Stimulated activated CD4-positive, alpha-beta T cell treated with anti-CD3 and anti-CD28 coated beads, Interleukin-15, amount 100 ng/mL, for 48 hours (primary cell): ENCODE measurements at regions not wholly inside any gene's neighbourhood (a gene's known extent, or its start where the extent isn't known, plus 50 kb on each side); places are given as distances from the start of the nearest gene placed in this dataset.

Experiments used
- DNase-seq, 2 donors: peaks; one replicate each; pipeline ENCODE4 v3.0.0-alpha.2; 2020; ENCODE audit warnings: low read depth in 2 of 2

DNA sequence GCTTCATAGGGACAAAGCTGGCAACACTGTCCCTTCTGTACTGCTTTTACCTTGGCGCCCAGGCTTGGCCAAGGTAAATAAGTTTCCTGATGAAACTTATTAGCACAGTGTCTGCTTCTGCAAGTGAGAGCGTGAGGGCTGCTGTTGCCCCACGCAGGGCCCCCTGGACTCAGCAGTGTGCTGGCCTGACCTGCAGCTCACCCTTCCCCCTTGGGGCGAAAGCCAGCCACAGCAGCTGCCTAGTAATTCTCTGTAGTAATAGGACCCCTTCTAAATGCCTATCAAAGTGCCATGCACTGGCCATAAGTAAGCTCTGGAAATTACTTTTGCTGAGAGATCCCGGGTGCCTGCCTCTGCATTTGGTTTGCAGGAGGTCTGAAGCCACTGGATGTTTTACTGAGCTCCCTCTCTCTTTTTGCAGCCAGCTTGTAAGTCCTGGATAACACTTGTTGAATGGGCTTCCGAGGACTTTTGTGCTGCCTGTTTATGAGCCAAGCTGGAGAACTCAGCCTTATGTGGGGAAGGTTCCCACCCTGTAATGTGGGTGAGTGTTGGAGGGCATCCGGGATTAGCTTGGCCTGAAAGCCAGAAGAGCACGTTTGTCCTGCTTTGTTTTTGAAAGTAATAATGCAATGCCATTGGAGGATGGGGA, 293.9 kb downstream of the C7orf25 start:
- DNase-seq = no peak

DNA sequence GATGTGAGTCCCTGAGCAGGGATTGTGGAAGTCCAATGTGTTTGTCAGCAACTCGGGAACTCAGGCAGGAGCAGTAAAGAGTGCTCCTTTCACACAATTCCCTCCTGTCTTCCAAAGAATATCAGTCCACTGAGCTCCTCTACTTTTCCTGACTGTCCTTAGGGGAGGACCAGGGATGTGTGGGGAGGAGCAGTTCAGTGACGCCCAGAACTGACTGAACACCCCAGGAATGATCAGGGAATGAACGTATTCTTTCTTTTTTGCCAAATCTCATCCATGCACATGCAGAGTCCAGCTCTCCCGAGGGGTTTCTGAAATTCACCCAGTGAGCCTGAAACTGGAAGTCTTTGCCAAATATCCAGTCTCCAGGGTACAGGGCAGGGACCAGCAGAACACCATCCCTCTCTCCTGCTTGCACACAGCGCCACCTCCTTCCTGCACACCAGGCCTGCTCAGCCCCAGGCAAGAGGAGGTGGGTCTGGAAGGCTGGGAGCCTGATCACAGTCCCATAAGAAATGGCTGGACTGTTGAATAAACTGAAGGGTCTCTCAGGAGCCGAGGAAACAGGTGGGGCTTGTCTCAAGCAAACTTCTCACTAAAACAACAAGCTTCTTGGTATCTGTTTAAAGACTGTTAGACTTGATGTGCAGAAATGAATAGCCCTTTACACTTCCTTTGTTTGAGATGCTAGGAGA, 294.7 kb downstream of the C7orf25 start:
- DNase-seq = no peak

DNA sequence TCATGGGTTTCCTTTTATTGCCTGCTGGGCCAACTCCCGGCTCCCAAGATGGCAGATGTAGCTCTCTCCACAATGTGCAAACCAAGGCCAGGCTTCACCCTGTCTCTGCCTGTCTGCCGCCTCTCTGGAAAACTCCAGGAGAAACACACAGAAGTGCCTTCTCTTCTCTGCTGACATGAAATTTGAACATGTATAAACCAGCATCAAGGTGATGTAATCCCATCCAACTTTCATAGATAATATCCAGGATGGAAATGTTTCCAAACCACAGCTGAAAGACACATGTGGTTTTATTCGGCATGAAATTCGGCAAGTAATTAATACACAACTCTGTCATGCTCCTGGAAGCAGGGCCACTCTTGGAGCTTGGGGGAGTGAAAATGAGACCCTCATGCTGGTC, 297.2 kb downstream of the C7orf25 start:
- no peak for DNase-seq

DNA sequence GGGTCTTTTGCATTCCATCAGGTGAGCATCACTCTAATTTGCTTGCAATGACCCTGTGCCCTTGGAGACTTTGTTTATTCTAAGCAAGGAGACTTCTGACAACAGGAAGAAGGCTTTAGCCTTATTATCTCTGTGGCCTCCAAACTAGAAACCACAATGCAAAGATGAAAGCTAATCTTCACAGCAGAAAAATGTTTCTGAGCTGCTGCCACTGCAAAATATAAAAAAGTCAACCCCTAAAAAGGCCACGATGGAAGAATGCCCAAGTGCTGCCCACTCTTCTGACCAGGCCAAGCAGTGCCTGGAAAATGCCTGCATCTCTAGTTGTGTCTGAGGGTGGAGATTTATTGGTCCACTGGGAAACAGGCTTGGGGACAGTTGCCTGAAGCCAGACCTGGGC, 299.9 kb downstream of the C7orf25 start:
- no peak for DNase-seq

DNA sequence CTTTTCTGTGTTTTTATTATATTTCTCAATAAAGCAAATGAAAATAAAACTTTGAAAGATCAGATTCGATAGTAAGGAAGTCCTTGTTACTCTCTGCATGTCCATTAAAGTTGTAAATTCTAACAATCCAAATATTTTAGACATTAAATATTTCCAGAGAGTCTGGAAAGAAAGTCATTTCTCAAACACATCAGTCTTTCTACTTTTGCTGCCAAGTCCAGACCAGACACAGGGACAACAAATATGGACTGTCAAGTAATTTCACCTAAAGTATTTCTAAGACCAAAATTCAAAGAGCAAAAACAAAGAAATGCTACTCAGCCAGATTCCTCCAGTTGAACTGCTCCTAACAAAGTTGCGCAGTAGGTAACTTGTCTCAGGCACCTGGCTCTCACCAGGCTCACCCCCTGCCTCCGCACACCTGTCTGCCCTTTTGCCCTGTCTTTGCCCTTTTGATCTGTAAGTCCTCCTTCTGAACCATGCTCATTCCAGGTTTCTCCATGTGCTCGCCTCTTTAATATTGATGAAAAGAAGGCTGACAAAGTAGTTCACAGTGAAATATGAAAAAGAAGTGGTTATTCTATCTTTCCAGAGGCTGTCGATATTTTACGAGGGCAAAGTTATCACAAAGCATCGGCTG, 300.5 kb downstream of the C7orf25 start:
- no peak for DNase-seq

- no peak for DNase-seq
These were observed 305.5 kb downstream of the C7orf25 start for GRCh38 chr7:42606193-42606905.

- no peak for DNase-seq
These were observed 306.3 kb downstream of the C7orf25 start for GRCh38 chr7:42605406-42606192.

DNA sequence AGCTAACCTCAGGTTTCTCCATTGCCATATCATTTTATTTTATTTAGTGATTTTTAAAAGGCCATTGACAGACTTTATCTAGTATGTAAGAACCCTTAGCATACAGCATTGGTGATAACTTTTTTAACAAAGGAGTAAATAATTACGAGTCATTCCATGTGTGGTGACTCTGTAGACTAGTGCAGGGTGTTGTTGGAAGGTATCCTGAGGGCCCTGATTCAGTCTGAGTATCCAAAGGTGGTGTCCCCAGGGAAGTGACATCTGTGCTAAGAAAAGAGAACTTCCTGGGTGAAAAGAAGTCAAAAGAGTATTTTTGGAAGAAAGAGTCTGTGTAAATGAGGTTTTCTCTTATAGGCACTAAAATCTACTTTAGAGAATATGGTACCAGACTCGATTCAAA, 308.4 kb downstream of the C7orf25 start:
- DNase-seq = no peak

- DNase-seq = no peak
These were observed 314.6 kb downstream of the C7orf25 start for GRCh38 chr7:42597300-42597699.

DNA sequence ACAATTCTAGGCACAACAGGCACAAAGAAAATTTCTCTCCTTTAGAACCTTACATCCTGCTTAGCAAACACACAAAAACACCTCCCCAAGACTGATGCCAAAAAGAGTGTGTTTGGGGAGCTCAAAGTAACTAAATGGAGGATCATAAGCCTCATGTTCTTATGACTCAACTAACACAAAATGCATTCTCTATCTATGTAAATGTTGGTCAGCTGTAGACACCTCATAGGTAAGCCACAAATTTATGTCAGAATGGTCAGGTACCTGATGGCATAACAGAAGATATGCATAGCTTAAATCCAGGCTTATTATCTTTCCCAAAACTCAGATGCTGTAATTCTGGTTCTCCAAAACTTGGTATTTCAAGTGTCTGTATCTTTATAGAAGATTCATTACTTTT, 315.1 kb downstream of the C7orf25 start:
- DNase-seq = no peak

DNA sequence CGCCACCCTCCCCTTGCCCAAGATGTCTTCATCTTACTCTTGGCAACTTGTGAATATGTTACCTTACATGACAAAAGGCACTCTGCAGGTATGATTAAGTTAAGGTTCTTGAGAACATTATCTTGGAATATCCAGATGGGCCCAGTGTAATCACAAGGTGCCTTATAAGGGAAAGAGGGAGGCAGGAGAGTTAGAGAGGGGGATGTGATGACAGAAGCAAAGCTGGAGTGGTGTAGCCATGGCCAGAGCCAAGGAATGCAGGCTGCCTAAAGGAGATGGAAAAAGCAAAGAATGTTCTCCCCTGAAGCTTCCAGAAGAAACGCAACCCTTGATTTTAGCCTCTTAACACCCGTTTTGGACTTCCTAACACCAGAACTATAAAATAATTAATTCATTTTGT, 318.0 kb downstream of the C7orf25 start:
- DNase-seq = no peak

DNA sequence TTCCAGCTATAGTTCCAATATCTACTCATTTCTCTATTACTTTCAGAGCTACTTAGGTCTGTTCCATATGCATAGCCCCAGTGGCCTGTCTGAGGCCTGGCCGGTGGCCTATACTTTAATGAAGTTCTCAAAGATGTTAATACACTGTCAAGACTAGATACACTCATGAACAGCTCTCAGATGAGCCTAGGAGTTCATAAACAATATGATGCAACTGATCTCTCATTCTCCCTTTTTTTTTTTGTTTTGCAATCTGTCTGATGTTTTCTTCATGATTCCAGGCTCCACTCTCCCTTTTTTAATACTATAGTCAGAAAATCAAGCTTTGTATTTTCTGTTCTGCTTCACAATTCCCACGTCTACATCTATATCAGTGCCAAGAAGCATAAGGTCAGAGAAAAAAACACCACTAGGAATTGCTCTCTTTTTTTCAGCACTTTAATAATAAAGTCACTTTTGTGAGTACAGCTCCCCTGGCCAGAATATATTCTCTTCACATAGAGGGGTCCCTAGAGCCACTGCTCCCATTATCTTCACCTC, 321.0 kb downstream of the C7orf25 start:
- no peak for DNase-seq

DNA sequence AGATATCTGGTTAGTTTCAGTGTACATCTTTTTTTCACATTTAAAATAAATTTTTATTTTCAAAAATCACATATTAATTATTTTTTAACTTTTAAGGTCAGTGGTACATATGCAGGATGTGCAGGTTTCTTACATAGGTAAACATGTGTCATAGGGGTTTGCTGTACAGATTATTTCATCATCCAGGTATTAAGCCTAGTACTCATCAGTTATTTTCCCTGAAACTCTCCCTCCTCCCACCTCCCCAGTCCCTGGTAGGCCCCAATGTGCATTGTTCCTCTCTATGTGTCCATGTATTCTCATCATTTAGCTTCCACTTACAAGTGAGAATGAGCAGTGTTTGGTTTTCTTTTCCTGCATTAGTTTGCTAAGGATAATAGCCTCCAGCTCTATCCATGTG, 323.0 kb downstream of the C7orf25 start:
- no peak for DNase-seq

DNA sequence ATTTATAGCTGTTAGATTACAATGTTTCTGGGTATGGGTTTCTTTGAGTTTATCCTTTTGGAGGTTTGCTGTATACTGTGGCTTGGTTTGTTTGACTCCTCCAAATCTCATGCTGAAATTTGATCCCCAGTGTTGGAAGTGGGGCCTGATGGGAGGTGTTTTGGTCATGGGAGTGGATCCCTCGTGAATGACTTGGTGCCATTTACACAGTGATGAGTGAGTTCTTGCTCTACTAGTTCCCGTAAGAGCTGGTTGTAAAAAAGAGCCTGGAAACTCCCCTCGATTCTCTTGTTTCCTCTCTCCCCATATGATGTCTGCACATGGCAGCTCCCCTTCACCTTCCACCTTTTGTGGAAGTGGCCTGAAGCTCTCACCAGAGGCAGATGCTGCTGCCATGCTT, 324.1 kb downstream of the C7orf25 start:
- DNase-seq = no peak

DNA sequence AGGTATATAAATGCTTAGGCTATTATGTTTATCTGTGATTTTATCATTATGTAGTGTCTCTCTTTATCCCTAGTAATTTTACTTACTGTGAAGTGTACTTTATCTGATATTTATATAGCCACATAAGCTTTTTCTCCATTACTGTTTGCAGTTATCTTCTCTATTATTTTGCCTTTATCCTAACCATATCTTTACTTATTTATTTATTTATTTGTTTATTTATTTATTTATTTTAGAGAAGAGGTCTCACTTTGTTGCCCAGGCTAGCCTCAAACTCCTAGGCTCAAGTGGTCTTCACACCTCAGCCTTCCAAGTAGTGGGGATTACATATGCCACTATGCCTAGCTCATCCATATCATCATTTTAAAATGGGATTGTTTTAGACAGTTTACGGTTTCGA, 331.8 kb downstream of the C7orf25 start:
- DNase-seq = no peak

- DNase-seq = no peak
These were observed 336.7 kb downstream of the C7orf25 start for GRCh38 chr7:42575171-42575570.

GRCh38 chr7:42574685-42575084, 337.2 kb downstream of the C7orf25 start:
- no peak for DNase-seq

- DNase-seq = no peak
These were observed 337.1 kb upstream of the GLI3 start for GRCh38 chr7:42573881-42574672.

DNA sequence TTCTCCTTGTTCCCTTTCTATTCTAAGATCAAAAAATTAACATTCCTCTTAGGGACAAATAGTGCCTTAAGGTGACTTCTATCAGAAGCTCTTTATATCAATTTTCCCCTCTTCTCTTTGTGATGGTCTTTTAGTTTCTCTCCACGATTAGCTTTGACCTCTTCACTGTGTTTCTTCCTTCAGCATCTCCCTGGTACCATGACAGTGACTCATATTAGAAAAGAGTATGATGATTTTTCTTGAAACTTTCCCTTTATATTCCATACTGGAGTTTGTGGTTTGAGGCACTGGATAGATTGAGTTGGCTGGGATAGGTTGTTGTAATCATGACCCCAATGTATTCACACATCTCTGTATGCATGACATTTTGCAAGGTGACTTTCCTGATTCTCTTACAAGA, 335.6 kb upstream of the GLI3 start:
- DNase-seq = no peak

- no peak for DNase-seq
These were observed 335.0 kb upstream of the GLI3 start for GRCh38 chr7:42572056-42572455.

DNA sequence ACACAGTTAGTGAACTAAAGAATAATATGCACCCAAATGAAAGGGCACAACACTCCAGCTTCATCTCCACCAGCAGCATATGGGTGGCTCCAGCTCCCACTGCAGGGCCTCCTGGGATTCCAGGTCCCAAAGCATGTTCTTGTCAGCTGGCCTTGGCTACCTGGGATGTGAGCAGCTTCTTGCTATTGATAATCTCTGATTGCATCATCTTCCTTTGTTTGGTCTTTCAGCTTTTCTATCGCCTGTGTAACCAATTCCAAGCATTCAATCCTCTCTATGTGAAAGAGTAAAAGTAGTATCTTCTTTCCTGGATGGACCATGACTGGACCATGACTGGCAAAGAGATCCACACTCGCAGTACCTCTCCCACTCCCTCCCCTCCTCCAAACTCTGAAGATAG, 333.9 kb upstream of the GLI3 start:
- no peak for DNase-seq
